ENCODE measurements at regions not wholly inside any gene's neighbourhood (a gene's known extent, or its start where the extent isn't known, plus 50 kb on each side); places are given as distances from the start of the nearest gene placed in this dataset.
"Not testable (repeated sequence)": the region's sequence is repeated elsewhere in the genome, so short reads cannot be mapped to it uniquely, and the experiment has no call there.

- ChIA-PET POLR2A (no interaction called here), CTCF (no interaction called here)
- TF ChIP-seq CTCF (IDR thresholded peaks at IDR 0.05; ENCODE audit: low read depth, low read length) = no peak
- no peak overlapping the region for H3K4me3 ChIP-seq (ENCODE audit: low read depth, low read length)
- no peak for DNase-seq (ENCODE audit: low read depth, low spot score)
- no peaks in the 10 kb centered on the region for H3K27me3 ChIP-seq (ENCODE audit: control insufficient read depth, insufficient read depth, low read length)
- H3K9me3 ChIP-seq (ENCODE audit: control insufficient read depth, insufficient read depth, low read length) = peaks cover 65% of the 10 kb centered on the region
- no peak overlapping the region for H3K27ac ChIP-seq (ENCODE audit: low read depth, low read length)
These were observed 213.9 kb downstream of the IRX2 start for GRCh38 chr5:2537378-2538145.

GRCh38 chr5:2536632-2537377, 214.7 kb downstream of the IRX2 start:
- no peak overlapping the region for H3K27ac ChIP-seq (ENCODE audit: low read depth, low read length)
- peaks cover 62% of the 10 kb centered on the region for H3K9me3 ChIP-seq (ENCODE audit: control insufficient read depth, insufficient read depth, low read length)
- DNase-seq (ENCODE audit: low read depth, low spot score) = no peak
- ChIA-PET POLR2A (no interaction called here), CTCF (no interaction called here)
- no peak overlapping the region for H3K4me3 ChIP-seq (ENCODE audit: low read depth, low read length)
- no peaks in the 10 kb centered on the region for H3K27me3 ChIP-seq (ENCODE audit: control insufficient read depth, insufficient read depth, low read length)
- TF ChIP-seq CTCF (IDR thresholded peaks at IDR 0.05; ENCODE audit: low read depth, low read length) = no peak

GRCh38 chr5:2534970-2535369, 216.5 kb downstream of the IRX2 start:
- ChIA-PET CTCF (no interaction called here), POLR2A (no interaction called here)
- no peak for TF ChIP-seq CTCF (IDR thresholded peaks at IDR 0.05; ENCODE audit: low read depth, low read length)
- Histone ChIP-seq H3K27ac (ENCODE audit: low read depth, low read length) (no peak overlapping the region), H3K27me3 (ENCODE audit: control insufficient read depth, insufficient read depth, low read length) (no peaks in the 10 kb centered on the region), H3K4me3 (ENCODE audit: low read depth, low read length) (no peak overlapping the region), H3K9me3 (ENCODE audit: control insufficient read depth, insufficient read depth, low read length) (peaks cover 61% of the 10 kb centered on the region)
- DNase-seq (ENCODE audit: low read depth, low spot score) = no peak

GRCh38 chr5:2534251-2534650, 217.2 kb downstream of the IRX2 start:
- no peaks in the 10 kb centered on the region for H3K27me3 ChIP-seq (ENCODE audit: control insufficient read depth, insufficient read depth, low read length)
- no peak overlapping the region for H3K4me3 ChIP-seq (ENCODE audit: low read depth, low read length)
- TF ChIP-seq CTCF (IDR thresholded peaks at IDR 0.05; ENCODE audit: low read depth, low read length) = no peak
- ChIA-PET POLR2A (no interaction called here), CTCF (no interaction called here)
- no peak for DNase-seq (ENCODE audit: low read depth, low spot score)
- no peak overlapping the region for H3K27ac ChIP-seq (ENCODE audit: low read depth, low read length)
- H3K9me3 ChIP-seq (ENCODE audit: control insufficient read depth, insufficient read depth, low read length) = peaks cover 67% of the 10 kb centered on the region

GRCh38 chr5:2533848-2534247, 217.6 kb downstream of the IRX2 start:
- H3K27ac ChIP-seq (ENCODE audit: low read depth, low read length); POLR2A ChIA-PET; H3K27me3 ChIP-seq (ENCODE audit: control insufficient read depth, insufficient read depth, low read length); H3K4me3 ChIP-seq (ENCODE audit: low read depth, low read length); CTCF ChIA-PET; DNase-seq (ENCODE audit: low read depth, low spot score): not testable (repeated sequence)
- H3K9me3 ChIP-seq (ENCODE audit: control insufficient read depth, insufficient read depth, low read length) = peaks cover 69% of the 10 kb centered on the region
